ENCODE measurements at regions not wholly inside any gene's neighbourhood (a gene's known extent, or its start where the extent isn't known, plus 50 kb on each side); places are given as distances from the start of the nearest gene placed in this dataset.

GRCh38 chr16:85992779-85993178 lies 93.8 kb downstream of the IRF8 start:
- H3K9me3 ChIP-seq: no peaks in the 10 kb centered on the region
- no TSS peak for BruUV-seq (replicated peaks)
- ChIA-PET CTCF (interaction anchor here (13.4 kb wide), 1 partner anchor 173 kb away, joined by 147 read pairs; no protein-coding TSS in a partner anchor), POLR2A (no interaction called here)
- H3K36me3 ChIP-seq (ENCODE audit: control insufficient read depth, insufficient read depth, low read length): no peaks in the 10 kb centered on the region
- Mint-ChIP-seq H3K27ac (ENCODE audit: unreplicated experiment) (no peak overlapping the region), H3K27me3 (ENCODE audit: insufficient read depth, unreplicated experiment) (no peaks in the 10 kb centered on the region), H3K36me3 (ENCODE audit: insufficient read depth, unreplicated experiment) (no peaks in the 10 kb centered on the region), H3K9me3 (ENCODE audit: unreplicated experiment) (no peaks in the 10 kb centered on the region), H3K4me1 (ENCODE audit: low read depth, unreplicated experiment) (no peaks in the 10 kb centered on the region), H3K4me3 (ENCODE audit: unreplicated experiment) (no peak overlapping the region)
- TF ChIP-seq CTCF (IDR thresholded peaks at IDR 0.05; ENCODE audit: insufficient read depth in 1 of 2, low read depth in 1 of 2, low read length in 1 of 2, severe bottlenecking in 1 of 2, unreplicated experiment in 1 of 2): no peak
- intact Hi-C loops (cut with micrococcal nuclease; ENCODE audit: unreplicated experiment): no loop called here
- DNase-seq: no peak
- H3K27me3 ChIP-seq (replicated peaks; ENCODE audit: control insufficient read depth, insufficient read depth, low read length): no peaks in the 10 kb centered on the region
- H3K4me1 ChIP-seq: no peaks in the 10 kb centered on the region
- H3K4me3 ChIP-seq (ENCODE audit: low read depth, low read length): no peak overlapping the region

- no peak for DNase-seq
- Histone ChIP-seq H3K9me3 (no peaks in the 10 kb centered on the region), H3K27me3 (replicated peaks; ENCODE audit: control insufficient read depth, insufficient read depth, low read length) (no peaks in the 10 kb centered on the region), H3K36me3 (ENCODE audit: control insufficient read depth, insufficient read depth, low read length) (no peaks in the 10 kb centered on the region), H3K4me1 (no peaks in the 10 kb centered on the region), H3K4me3 (ENCODE audit: low read depth, low read length) (no peak overlapping the region)
- H3K4me1 Mint-ChIP-seq (ENCODE audit: low read depth, unreplicated experiment): no peaks in the 10 kb centered on the region
- intact Hi-C loops (cut with micrococcal nuclease; ENCODE audit: unreplicated experiment): no loop called here
- H3K27me3 Mint-ChIP-seq (ENCODE audit: insufficient read depth, unreplicated experiment): no peaks in the 10 kb centered on the region
- no peaks in the 10 kb centered on the region for H3K9me3 Mint-ChIP-seq (ENCODE audit: unreplicated experiment)
- no peak overlapping the region for H3K27ac Mint-ChIP-seq (ENCODE audit: unreplicated experiment)
- no peak overlapping the region for H3K4me3 Mint-ChIP-seq (ENCODE audit: unreplicated experiment)
- TF ChIP-seq CTCF (IDR thresholded peaks at IDR 0.05; ENCODE audit: insufficient read depth in 1 of 2, low read depth in 1 of 2, low read length in 1 of 2, severe bottlenecking in 1 of 2, unreplicated experiment in 1 of 2): no peak
- no TSS peak for BruUV-seq (replicated peaks)
- no peaks in the 10 kb centered on the region for H3K36me3 Mint-ChIP-seq (ENCODE audit: insufficient read depth, unreplicated experiment)
- ChIA-PET CTCF (interaction anchor here (1.4 kb wide), 1 partner anchor 173 kb away, joined by 3 read pairs; no protein-coding TSS in a partner anchor), POLR2A (no interaction called here)
Measured at GRCh38 chr16:85994492-85995490, 95.8 kb downstream of the IRF8 start.

- ChIA-PET CTCF (interaction anchor here (1.4 kb wide), 1 partner anchor 174 kb away, joined by 3 read pairs; no protein-coding TSS in a partner anchor), POLR2A (no interaction called here)
- H3K4me3 ChIP-seq (ENCODE audit: low read depth, low read length): no peak overlapping the region
- no peaks in the 10 kb centered on the region for H3K36me3 Mint-ChIP-seq (ENCODE audit: insufficient read depth, unreplicated experiment)
- no peaks in the 10 kb centered on the region for H3K9me3 Mint-ChIP-seq (ENCODE audit: unreplicated experiment)
- H3K4me1 Mint-ChIP-seq (ENCODE audit: low read depth, unreplicated experiment): no peaks in the 10 kb centered on the region
- intact Hi-C loops (cut with micrococcal nuclease; ENCODE audit: unreplicated experiment): no loop called here
- H3K4me3 Mint-ChIP-seq (ENCODE audit: unreplicated experiment): no peak overlapping the region
- no peaks in the 10 kb centered on the region for H3K27me3 ChIP-seq (replicated peaks; ENCODE audit: control insufficient read depth, insufficient read depth, low read length)
- TF ChIP-seq CTCF (IDR thresholded peaks at IDR 0.05; ENCODE audit: insufficient read depth in 1 of 2, low read depth in 1 of 2, low read length in 1 of 2, severe bottlenecking in 1 of 2, unreplicated experiment in 1 of 2): no peak
- H3K9me3 ChIP-seq: no peaks in the 10 kb centered on the region
- no peak overlapping the region for H3K27ac Mint-ChIP-seq (ENCODE audit: unreplicated experiment)
- BruUV-seq (replicated peaks): no TSS peak
- H3K36me3 ChIP-seq (ENCODE audit: control insufficient read depth, insufficient read depth, low read length): no peaks in the 10 kb centered on the region
- DNase-seq: no peak
- no peaks in the 10 kb centered on the region for H3K27me3 Mint-ChIP-seq (ENCODE audit: insufficient read depth, unreplicated experiment)
- no peaks in the 10 kb centered on the region for H3K4me1 ChIP-seq
Measured at GRCh38 chr16:85995541-85996423, 96.8 kb downstream of the IRF8 start.
